ENCODE measurements at regions not wholly inside any gene's neighbourhood (a gene's known extent, or its start where the extent isn't known, plus 50 kb on each side); places are given as distances from the start of the nearest gene placed in this dataset.

DNA sequence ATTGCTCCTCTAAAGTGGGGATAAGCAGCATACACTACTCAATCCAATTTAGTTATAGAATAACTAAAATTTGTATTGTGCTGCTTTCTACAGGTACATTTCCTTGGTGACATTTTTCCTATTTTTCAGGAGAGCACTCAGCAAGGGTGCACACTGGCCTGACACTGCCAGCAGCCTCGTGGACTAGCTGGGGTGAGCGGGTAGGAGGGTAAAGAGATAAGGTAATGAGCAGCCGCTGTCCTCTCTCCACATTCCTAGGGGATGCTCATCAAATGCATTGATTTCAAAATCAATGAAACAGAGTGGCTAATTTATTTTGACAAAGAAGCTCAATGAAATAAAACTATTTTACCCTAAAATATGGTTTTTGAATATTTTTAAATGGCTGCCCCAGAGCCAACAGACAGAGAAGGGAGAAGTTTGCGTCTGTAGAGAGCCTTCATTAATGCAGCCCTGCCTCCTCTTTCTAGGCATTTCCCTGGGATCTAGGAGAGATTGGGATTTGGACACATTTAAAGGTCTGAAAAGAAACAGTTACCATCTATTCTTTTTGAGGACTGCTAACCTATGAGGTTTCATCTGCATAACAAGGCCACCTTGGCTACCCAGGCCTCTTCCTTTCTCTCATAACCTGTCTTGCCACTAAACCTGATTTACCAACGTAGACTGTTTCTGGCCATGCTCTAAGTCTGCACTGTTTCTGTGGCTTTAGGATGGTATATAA, 561.0 kb downstream of the IPMK start:
- intact Hi-C loops (cut with micrococcal nuclease): no loop called here
- no peak for DNase-seq

DNA sequence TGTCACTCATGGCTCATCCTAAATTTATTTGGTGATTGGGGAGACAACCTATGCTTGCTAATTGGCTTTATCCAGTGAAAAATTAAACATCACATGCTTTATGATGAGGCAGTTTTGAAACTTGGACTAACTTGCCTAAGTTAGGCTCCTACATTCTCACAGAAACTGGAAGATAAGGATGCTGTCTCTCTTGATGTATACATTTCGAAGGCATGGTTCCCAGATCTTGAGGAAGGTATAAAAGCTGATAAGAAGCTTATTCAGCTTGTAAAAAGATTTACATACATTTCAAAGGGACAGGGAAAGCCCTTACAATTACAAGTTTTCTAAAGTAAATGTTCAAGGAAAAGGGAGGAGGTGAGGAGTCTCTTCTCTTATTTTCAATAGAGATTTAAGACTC, 561.7 kb downstream of the IPMK start:
- Histone ChIP-seq H3K27me3 (ENCODE audit: low read depth) (no peaks in the 10 kb centered on the region), H3K36me3 (no peaks in the 10 kb centered on the region), H3K27ac (replicated peaks) (no peak overlapping the region), H3K4me3 (no peak overlapping the region), H3K9me3 (replicated peaks) (no peaks in the 10 kb centered on the region), H3K4me1 (peaks cover 4% of the 10 kb centered on the region)
- TF ChIP-seq, protein P1, sequence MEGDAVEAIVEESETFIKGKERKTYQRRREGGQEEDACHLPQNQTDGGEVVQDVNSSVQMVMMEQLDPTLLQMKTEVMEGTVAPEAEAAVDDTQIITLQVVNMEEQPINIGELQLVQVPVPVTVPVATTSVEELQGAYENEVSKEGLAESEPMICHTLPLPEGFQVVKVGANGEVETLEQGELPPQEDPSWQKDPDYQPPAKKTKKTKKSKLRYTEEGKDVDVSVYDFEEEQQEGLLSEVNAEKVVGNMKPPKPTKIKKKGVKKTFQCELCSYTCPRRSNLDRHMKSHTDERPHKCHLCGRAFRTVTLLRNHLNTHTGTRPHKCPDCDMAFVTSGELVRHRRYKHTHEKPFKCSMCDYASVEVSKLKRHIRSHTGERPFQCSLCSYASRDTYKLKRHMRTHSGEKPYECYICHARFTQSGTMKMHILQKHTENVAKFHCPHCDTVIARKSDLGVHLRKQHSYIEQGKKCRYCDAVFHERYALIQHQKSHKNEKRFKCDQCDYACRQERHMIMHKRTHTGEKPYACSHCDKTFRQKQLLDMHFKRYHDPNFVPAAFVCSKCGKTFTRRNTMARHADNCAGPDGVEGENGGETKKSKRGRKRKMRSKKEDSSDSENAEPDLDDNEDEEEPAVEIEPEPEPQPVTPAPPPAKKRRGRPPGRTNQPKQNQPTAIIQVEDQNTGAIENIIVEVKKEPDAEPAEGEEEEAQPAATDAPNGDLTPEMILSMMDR (IDR thresholded peaks at IDR 0.05; ENCODE audit: borderline replicate concordance): no peak
- intact Hi-C loops (cut with micrococcal nuclease): no loop called here
- DNase-seq: no peak

More for the DNA sequence above, 561.0 kb downstream of the IPMK start:
- Histone ChIP-seq H3K27me3 (ENCODE audit: low read depth) (no peaks in the 10 kb centered on the region), H3K36me3 (no peaks in the 10 kb centered on the region), H3K4me3 (no peak overlapping the region), H3K4me1 (peaks cover 4% of the 10 kb centered on the region), H3K9me3 (replicated peaks) (no peaks in the 10 kb centered on the region), H3K27ac (replicated peaks) (no peak overlapping the region)
- TF ChIP-seq, protein P1 (IDR thresholded peaks at IDR 0.05; ENCODE audit: borderline replicate concordance): no peak

DNA sequence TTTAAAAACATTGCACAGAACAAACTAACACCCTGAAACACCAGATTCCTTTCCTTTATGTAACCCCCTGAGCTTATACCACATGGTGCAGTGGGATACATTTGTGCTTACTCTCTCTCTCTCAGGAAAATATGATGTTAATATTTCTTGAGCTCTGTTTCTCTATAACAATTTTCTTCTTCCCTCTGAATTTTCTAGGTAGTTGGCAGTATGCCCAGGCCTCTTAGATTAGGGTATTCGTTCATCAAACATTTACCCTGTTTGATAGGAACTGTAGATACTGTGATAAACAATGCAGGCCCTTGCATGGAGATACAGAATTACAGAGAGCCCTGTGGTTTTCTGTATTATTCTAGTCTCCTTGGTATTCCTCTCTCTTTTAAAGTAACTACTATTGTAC, 567.8 kb downstream of the IPMK start:
- no peak overlapping the region for H3K27ac ChIP-seq (replicated peaks)
- H3K9me3 ChIP-seq (replicated peaks): no peaks in the 10 kb centered on the region
- intact Hi-C loops (cut with micrococcal nuclease): no loop called here
- H3K4me1 ChIP-seq: peaks cover 4% of the 10 kb centered on the region
- no peak for DNase-seq
- no peaks in the 10 kb centered on the region for H3K27me3 ChIP-seq (ENCODE audit: low read depth)
- H3K36me3 ChIP-seq: no peaks in the 10 kb centered on the region
- no peak overlapping the region for H3K4me3 ChIP-seq
- TF ChIP-seq, protein P1 (IDR thresholded peaks at IDR 0.05; ENCODE audit: borderline replicate concordance): no peak

DNA sequence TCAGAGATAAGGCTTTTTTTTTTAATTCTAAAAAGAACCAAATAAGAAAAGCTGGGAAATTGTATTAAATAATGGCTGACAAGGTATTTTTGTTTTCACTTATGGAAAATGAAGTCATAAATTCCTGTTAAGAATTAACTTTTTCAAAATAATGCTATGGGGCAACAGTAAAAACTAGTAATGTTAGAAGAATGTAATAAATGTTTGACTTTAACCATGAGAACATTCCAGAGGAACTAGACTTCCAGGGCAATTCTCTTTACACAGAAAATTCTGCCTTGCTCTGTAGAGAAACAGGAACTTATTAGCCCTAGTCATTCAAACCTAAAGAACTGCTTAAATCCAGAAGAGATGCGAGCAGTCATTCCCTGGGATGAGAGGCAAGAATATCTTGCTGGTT, 571.1 kb downstream of the IPMK start:
- no peaks in the 10 kb centered on the region for H3K36me3 ChIP-seq
- DNase-seq: no peak
- TF ChIP-seq, protein P1 (IDR thresholded peaks at IDR 0.05; ENCODE audit: borderline replicate concordance): no peak
- H3K4me1 ChIP-seq: peaks cover 6% of the 10 kb centered on the region
- no peaks in the 10 kb centered on the region for H3K27me3 ChIP-seq (ENCODE audit: low read depth)
- no peak overlapping the region for H3K4me3 ChIP-seq
- H3K27ac ChIP-seq (replicated peaks): no peak overlapping the region
- intact Hi-C loops (cut with micrococcal nuclease): no loop called here
- no peaks in the 10 kb centered on the region for H3K9me3 ChIP-seq (replicated peaks)

DNA sequence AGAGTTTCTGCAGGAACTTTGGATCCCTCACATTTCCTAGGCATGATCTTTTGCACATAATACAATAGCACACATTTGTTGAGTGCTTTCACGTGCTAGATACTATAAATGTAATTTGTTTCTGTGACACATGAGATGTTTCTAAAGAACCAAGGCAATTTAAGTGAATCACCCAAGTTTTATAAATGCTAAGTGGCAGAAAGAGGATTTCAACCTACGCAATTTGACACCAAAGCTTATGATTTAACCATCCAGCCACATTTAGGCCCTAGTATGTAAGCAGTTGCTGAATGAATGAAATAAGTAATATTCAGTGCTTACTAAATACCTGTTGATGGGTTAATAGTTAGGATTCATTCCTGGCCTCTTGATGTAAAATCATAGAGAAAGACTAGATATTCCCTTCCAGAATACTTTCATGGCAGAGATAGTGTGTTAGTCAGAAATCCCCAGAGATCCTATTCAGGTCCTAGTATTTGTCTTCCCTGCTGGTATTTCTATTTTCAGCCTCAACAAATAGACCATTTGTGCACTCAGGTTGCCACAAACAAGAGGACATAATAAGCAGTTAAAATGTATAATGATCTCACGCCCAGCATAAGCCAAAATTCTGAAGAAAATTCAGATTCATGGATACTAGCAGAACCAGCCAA, 572.6 kb downstream of the IPMK start:
- TF ChIP-seq, protein P1 (IDR thresholded peaks at IDR 0.05; ENCODE audit: borderline replicate concordance): no peak
- Histone ChIP-seq H3K4me3 (no peak overlapping the region), H3K36me3 (no peaks in the 10 kb centered on the region), H3K27ac (replicated peaks) (no peak overlapping the region), H3K9me3 (replicated peaks) (no peaks in the 10 kb centered on the region), H3K27me3 (ENCODE audit: low read depth) (no peaks in the 10 kb centered on the region), H3K4me1 (peaks cover 6% of the 10 kb centered on the region)
- intact Hi-C loops (cut with micrococcal nuclease): no loop called here
- DNase-seq: no peak

All from left ventricle myocardium inferior (tissue), 1 donor.